NCI-H128 (cell line): ENCODE measurements at regions not wholly inside any gene's neighbourhood (a gene's known extent, or its start where the extent isn't known, plus 50 kb on each side); places are given as distances from the start of the nearest gene placed in this dataset.

ENCODE experiments used
- DNase-seq: peaks from one replicate; lab custom pipeline; 2025; ENCODE audit not compliant: unreplicated experiment; lab: John Stamatoyannopoulos, UW

DNA sequence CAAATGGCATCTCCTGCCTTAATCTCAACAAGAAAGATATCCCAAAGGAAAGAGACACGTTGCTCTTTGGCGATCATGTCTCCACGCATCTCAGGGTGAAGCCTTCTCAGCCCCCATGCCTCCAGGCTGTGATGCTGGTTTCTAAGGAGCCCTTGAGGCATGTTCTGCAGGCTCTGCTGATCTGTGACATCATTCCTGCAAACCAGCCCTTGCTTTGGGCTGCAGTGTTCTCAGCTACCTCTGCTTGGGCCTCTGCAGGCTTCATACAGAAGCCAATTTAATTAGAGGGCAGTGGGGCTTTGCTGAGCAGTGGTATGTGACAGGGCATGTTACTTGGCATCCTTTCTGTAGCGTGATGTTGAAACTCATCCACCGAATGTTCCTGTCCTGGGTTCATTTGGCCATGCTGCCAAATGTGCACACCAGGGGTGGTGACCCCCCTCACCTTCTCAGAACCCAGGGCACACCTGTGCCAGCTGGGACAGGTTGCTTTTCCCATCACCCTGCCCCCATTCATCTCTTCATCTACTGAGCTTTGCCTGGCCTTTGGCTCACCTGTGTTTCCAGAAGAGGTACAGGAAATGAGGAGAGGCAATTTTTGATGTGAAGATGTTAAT is 230.9 kb downstream of the TEX29 start:
- DNase-seq: no peak

DNA sequence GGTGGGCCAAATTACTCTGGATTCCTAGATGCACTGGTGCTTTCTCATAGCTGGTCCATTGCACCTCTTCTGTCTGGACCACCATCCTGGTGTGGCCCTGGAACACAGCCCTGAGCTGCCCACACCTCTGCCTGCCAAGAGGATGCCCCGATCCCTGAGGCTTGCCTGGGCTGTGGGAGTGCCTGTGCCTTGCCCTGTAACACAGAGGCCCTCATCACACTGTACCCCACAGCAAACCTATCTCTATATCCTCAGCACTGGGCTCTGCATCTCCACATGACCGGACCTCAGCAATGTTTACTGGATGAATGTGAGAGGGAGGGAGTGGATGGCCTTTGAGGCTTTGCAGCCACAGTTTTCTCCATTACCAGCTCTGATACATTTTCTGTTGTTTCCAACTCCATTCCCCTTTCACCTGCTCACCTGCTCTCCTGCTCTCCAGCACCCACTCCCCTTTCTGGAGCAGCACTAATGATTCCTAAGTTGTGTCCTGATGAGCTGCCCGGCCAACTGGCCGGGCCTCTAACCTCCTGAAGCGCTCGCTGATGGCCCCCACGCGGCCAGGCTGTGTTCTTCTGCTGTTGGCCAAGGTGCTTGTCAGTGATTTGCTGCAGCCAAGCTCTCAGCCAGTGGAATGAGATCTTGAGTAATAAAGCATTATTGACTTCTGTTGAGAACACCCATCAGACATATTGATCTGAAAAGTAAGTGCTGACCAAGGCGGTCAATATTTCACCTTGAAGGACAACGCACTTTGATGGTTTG is 232.6 kb downstream of the TEX29 start:
- no peak for DNase-seq

DNA sequence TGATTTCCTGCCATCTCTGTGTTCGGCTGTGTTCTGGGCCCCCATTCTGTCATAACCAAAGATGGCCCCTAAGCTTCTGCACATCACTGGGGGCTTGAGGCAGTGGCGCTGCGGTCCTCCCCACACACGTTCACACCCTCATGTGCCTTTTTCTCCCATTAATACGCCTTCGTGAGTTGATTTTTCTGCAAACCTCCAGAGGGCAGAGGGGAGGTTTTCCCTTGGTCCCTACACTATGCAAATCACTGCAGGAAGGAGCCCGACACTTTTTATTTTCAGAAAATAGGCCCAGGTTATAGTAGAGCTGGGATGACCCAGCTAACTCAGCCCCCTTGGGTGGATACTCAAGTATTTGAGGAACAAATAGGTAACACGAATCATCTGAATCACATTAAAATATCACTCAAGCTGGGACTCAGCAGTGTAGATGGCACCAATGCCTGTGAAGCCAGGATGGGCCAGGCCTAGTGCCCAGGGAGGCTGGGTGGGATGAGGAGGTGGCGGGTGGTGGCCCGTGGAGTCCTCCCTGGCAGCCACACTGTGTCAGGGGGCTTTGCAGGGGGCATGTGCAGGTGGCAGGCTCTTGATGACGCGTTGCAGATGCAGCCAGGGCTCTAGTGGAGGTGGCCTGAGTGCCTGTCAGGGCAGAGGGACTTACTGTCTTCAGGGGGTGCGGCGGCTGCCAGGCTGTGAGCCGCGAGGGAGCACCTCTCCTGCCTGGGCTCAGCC is 234.3 kb downstream of the TEX29 start:
- no peak for DNase-seq

DNA sequence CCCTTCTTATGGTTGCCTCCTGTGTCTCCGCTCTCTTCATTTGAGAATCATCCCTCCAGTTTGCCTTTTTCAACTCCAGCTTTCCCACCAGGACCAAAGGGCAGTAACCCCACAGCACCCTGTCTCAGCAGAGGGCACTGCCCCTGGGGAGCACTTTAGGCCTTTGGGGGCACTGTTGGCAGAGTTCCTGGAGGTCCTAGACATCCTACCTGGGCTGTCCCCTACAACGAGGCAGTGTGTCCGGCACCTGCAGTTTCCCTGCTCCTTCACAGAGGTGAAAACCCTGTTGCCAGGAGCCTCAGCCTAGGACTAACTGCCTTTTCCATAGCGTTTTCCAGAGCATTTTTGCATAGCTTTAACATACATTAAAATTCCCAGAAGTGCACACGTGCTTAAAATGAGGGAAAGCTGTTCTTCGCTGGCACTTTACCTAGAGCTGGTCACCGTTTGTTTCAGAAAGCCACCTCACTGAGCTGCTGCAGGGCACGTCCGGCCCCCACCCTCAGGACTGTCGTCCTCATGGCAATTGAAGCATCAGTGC is 234.9 kb downstream of the TEX29 start:
- DNase-seq: no peak

DNA sequence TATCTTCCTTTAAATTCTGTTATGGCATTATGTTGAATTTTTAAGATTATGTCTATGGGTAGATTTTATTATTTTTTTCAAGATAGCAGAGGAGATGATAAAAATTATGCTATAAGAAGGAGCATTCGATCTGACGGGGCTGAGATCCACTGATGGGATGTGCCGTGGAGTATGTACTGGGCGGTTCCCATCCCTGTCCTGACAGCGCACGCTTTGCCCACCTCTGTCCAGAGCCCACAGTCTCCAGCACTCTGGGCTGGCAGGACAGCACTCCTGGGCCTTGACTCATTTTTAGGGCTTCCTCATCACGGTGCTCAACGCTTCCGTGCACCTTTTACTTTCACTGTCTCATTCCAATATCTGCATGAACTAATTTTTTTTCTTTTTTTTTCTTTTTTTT is 235.5 kb downstream of the TEX29 start:
- DNase-seq: no peak

DNA sequence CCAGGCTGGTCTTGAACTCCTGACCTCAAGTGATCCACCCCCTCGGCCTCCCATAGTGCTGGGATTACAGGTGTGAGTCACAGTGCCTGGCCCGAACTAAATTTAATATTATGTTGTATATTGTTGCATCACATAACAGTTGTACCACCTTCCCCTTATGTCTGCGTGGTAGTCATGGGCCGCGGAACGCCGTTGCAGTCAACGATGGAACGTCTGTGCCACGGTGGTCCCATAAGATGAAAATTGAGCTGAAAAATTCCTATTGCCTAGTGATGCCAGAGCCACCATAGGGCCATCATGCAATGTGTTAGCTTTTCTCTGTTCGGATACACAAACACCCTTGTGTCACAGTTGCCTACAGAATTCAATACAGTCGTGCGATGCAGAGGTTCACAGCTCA is 236.1 kb downstream of the TEX29 start:
- DNase-seq: no peak

DNA sequence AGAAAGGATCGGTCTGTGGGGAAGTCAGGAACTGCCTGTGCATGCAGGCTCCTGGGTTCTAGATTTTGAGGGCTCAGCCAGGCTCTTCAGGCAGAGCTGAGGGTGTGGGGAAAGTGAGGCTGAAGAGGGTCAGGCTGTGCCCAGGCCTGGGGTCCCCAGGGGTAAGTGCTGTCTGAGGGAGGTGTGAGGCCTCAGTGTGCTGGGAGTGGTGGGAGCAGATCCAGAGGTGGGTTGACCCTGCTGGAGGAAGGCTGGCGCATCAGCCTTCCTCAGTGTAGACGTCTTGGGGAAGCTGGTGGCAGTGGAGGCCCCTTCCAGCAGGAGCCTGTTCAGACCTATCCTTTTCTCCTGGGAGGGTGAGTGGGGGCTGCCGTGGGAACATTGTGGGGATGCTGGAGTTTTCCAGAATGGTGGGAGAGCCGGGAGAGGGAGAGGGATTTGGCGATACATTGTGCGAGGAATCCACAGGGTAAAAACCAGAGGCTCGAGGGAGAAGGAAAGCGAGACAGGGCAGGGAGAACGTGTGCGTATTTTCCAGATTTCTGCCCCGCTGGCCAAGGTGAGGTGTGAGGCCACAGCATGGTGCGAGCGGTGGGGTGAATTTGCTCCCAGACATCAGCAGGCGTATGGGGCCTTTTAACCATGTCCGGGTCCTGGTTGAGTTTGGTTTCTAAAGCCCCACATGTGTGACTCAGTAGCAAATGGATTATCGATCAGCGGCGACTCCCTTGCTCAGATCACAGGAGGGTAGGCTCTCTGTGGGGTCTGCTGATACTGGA is 237.7 kb downstream of the TEX29 start:
- DNase-seq: no peak

DNA sequence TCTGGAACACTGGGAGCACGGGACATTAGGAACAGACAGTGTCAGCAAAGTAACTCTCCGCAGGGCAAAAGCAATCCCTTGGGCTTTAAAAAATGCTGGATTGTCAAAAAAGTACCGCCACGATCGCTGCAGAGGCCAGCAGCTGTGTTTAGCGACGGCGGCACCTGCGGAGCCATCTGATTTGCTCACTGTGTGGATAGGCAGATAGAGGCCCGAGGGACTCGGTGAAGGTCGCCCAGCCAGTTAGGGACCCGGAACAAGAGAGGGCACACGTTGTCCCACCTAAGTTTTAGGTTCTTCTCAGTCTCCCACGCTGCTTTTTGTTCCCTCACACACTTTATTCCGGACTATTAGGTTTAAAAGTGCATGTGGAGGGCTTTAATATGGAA is 238.3 kb downstream of the TEX29 start:
- no peak for DNase-seq

DNA sequence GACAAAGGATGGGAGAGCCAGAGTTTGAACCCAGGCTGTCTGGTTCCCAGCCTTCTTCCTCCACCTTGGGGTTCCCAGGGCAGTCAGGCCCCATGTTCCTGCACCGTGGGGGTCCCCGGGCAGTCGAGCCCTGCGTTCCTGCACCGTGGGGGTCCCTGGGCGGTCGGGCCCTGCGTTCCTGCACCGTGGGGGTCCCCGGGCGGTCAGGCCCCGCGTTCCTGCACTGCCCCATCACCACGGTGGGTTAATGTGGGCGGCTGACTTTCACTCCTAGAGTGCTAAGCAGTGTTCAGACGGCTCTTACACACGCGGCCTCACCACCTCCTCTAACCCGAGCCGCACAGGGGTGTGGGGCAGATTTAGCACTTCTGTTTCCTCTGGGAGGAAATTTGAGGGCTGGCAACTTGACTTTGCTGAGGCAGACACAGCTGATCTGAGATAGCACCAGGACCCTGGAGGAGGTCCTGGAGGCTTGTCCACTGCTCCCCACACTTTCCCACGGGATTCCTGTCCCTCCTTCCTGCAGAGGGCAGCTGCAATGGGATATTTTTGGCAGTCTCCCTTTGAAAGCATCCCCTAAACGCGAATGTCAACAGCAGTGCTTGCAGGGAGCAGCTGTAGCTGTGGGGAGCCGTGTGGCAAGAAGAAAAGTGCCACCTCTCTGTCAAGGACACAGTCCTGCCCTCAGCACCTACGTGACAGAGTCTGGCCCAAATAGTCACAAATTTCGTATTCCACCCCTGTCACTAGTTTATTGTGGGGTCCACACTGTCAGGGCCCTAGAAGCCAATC is 239.4 kb downstream of the TEX29 start:
- DNase-seq: no peak

DNA sequence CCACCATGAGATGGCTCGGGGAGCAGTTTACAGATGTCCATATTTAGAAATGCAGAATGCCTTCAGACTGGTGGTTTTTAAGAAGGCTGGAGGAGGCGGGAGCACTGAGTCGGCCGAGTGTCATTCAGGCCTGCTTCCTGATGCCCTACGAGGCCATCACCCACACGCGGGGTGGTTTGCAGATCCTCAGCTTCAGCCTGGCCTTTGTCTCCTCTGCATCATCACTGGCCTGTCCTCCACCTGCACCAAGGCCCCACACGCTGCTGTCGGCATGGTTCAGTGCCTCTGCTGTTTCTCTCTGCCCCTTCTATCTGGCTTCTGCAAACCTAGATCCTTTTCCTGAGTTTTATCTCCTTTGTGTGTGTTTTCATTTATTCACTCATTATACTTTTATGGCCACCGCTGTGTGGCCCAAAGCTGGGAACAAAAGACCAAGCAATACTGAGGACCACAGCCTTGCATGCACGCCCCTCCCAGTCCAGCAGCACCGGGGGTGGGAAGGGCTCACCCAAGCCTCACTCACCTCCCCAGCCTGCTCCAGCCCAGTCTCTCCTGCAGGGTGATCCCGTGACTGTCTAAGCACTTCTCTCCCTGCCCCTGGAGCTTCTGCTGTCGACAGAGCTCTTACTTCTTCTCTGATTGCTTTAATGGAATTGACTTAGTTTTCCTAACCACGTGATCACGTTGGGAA is 240.8 kb downstream of the TEX29 start:
- DNase-seq: no peak

DNA sequence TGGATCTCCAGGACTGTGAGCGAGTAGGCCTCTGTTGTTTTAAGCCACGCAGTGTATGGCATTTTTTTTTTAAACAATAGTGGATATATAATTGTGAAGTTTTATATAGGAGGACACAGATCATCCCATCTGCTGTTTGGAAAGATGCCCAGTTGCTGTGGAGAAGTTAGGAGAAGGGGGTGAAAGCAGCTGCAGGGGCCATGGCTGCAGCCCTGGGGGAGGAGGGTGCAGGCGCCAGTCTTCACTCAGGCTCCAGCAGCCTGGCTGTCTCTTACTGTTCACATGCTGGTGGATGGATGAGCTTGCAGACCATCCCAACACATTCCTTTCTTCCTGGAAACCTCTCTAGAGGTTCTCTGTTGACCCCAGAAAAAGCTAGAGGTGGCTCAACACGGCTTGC is 242.3 kb downstream of the TEX29 start:
- no peak for DNase-seq

DNA sequence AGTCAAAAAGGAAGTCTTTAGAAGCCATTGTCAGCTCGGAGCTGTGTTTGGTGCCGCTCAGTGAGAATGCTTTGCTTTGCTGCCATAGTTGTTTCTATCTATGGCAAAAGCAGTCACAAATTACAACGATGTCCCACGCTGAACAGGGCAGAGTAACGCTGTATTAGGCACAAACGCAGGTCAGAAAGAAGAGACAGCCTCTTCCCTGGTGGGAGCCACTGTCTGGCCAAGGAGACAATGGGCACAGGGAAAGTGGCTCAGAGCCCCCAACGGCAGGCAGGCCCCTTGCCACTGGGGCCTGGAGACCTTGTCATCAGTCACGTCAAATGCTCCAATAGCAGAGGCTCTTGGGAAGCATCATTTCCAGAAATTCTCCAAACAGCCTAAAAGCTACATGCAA is 244.2 kb downstream of the TEX29 start:
- DNase-seq: no peak

DNA sequence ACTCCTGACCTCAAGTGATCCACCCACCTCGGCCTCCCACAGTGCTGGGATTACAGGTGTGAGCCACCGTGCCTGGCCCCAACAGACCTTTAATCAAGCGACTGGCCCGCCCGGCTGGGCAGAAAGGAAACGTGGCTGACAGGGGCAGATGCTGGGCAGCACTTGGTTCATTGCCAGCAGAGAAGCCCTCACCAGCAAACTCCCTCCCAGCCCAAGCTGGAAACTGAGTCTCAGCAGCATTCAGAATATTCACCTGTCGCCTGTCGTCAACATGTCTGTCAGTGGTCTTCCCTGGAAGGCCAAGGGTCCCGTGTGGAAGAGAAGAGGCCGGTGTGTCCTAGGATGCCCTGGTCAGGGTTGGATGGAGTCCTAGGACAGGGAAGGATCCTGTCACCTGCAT is 245.0 kb downstream of the TEX29 start:
- DNase-seq: no peak

DNA sequence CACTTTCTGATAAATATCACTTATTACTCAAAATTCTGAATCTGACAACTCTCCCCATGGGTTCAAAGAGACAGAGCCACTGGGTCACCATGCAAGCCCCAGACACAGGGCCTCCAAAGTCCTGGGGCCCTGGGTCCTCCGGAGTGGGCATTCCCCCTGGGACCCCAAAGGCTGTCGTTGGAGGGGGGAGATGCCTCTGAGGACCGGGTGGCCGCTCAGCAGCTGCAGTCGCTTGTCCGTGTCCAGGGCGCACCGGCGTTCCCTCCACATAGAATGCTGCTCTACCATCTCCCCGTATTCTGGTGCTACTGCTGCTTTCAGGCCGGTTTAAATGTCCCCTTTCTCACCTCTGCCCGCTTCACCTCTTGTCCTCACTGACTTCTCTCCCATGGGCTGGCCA is 246.1 kb downstream of the TEX29 start:
- no peak for DNase-seq

DNA sequence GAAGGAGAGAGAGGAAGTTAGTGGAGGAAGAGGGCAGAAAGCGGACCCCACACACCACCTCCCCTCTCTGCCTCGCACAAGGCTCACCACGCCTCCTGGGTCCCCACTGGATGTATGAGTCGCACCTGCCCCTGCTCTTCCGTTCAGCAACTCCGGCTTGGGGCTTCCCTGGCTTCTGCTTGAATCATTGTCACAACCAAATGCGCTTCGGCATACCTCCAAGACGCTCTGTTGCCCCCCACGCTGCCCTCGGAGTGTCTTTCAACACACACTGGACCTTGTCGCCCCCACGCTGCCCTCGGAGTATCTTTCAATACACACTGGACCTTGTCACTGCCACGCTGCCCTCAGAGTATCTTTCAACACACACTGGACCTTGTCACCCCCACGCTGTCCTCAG is 247.2 kb downstream of the TEX29 start:
- DNase-seq: no peak

DNA sequence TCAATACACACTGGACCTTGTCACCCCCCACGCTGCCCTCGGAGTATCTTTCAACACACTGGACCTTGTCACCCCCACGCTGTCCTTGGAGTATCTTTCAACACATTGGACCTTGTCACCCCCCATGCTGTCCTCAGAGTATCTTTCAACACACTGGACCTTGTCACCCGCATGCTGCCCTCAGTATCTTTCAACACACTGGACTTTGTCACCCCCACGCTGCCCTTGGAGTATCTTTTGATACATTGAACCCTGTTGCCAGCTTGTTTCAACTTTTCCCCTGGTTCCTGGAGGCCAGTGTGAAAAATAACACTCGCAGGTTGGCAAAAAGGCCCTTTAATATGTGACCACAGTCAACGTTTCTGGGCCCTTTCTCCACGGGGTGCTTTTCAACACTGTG is 247.8 kb downstream of the TEX29 start:
- DNase-seq: no peak

DNA sequence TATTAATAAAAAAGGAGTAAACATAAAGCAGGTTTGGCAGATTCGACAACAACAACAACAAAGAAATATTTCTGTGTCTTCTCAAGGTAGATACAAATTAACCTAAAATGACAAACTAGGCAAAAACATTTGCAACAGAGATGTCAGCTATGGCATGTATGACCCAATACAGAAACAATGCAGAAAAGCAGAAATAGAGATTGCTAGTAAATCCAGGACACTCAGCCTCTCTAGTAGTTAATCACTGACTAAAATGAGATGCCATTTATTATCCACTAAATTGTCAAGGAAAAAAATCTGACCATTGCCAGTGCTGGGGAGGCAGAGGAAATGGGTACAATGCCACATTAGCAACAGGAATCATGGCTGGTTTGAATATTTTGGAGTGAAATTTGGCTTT is 250.5 kb downstream of the TEX29 start:
- DNase-seq: no peak

DNA sequence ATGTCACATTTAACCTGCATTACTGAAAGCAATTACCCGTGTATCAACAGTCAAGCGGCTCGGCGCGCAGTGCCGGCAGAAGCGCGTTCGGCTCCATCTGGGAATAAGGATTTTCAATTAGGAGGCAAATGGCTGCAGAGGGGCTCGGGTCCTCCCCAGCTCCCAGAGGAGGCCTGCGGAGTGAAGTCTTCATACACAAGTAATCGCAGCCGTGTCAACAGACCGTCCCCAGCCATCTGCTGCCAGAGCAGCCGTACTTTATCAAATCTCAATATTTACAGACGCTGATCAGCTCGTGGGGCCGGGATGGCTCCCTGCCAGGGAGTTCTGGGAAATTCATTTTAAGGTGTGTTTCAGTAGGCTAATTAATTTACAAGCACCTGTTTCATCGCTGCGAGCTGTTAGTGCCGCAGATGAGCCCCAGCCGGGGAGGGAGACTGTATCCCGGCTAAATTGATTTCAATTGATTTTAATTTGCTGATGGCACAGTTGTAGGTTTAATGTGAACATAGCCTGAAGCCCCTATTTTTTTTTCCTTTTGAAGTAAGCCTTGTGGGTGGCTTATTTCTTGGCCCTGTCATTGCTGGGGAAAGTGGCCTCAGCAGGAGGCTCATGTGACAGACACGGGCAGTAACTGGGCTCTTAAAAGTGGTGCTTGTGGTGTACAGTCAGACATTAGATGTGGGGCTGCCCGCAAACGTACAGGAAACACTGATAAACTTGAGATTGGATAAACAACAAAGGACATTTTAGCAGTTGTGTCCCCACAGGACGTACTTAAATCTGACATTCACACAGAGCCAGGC is 252.7 kb downstream of the TEX29 start:
- DNase-seq: peak; percentile 95

DNA sequence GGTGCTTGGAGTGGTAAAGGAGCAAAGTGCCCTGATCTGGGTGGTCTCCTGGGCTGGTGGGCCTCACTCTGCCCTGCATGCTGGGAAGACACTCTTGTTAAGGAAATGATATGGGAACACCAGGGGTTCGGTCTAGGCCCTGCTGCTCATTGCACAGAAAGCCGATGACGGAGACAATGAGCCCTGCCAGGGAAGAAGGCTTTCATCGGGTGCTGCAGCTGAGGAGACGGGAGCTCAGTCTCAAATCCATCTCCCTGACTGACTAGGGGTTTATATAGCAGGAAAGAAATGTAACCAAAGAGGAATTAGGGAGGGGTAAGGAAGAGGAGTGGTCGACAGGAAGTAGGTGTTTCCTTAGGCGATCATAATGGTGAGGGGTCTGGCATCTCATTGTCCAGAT is 253.4 kb downstream of the TEX29 start:
- DNase-seq: no peak
